Neural cell (in vitro differentiated cells): ENCODE measurements at regions not wholly inside any gene's neighbourhood (a gene's known extent, or its start where the extent isn't known, plus 50 kb on each side); places are given as distances from the start of the nearest gene placed in this dataset.

Experiments used
- EP300 ChIP-seq: fragments of 450-650 bp; conservative IDR thresholded peaks from 2 replicates; pipeline ENCODE4 v1.6.1; 2014; ENCODE audit warnings: antibody characterized with exemption, mild to moderate bottlenecking, moderate library complexity; ENCODE audit not compliant: poor library complexity, severe bottlenecking
- SMC3 ChIP-seq: fragments of 450-650 bp; conservative IDR thresholded peaks from 2 replicates; pipeline ENCODE4 v1.6.1; 2014; ENCODE audit warnings: antibody characterized with exemption, mild to moderate bottlenecking, moderate library complexity; ENCODE audit not compliant: poor library complexity
- TAF1 ChIP-seq: IDR thresholded peaks from 2 replicates; pipeline ENCODE4 v1.6.1; 2012; ENCODE audit warnings: low read depth
- TF ChIP-seq, protein P1 (sequence below): fragments of 450-650 bp; IDR thresholded peaks from 2 replicates; pipeline ENCODE4 v1.5.1; 2014; ENCODE audit warnings: antibody characterized with exemption, mild to moderate bottlenecking, moderate library complexity; ENCODE audit not compliant: poor library complexity, severe bottlenecking

DNA sequence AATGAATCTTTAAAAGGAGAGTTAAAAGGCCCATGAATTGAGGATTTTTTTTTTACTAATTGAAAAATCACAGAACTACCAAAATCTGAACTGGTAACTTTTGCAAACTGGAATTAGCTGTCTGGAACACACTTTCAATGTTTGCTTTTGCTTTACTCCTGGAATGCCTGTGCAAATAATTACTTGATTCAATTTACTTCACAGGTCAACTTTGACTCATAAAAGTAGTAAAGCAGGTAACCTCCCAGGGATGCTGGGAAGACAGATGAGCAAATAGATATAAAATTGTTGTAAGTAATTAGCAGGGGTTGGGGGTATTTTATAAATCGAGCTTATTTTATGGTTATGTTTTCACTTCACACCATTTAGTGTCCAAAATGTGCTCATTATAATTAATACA, 398.3 kb upstream of the HNRNPA3 start:
- no peak for TF ChIP-seq SMC3
- TF ChIP-seq, protein P1, sequence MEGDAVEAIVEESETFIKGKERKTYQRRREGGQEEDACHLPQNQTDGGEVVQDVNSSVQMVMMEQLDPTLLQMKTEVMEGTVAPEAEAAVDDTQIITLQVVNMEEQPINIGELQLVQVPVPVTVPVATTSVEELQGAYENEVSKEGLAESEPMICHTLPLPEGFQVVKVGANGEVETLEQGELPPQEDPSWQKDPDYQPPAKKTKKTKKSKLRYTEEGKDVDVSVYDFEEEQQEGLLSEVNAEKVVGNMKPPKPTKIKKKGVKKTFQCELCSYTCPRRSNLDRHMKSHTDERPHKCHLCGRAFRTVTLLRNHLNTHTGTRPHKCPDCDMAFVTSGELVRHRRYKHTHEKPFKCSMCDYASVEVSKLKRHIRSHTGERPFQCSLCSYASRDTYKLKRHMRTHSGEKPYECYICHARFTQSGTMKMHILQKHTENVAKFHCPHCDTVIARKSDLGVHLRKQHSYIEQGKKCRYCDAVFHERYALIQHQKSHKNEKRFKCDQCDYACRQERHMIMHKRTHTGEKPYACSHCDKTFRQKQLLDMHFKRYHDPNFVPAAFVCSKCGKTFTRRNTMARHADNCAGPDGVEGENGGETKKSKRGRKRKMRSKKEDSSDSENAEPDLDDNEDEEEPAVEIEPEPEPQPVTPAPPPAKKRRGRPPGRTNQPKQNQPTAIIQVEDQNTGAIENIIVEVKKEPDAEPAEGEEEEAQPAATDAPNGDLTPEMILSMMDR = no peak
- TF ChIP-seq TAF1 = no peak
- no peak for TF ChIP-seq EP300
